Activated naive CD8-positive, alpha-beta T cell treated with anti-CD3 and anti-CD28 coated beads, Interleukin-2, amount 10 ng/mL, durations not matched to agents 7 days and 5 days (primary cell): ENCODE measurements at regions not wholly inside any gene's neighbourhood (a gene's known extent, or its start where the extent isn't known, plus 50 kb on each side); places are given as distances from the start of the nearest gene placed in this dataset.
A peak's percentile ranks its signal among the peaks of the same experiment; 100 is the strongest.

ENCODE experiments used
- ATAC-seq: fragments of 150-1000 bp; cut with Tn5 transposase; one replicate; pipeline ENCODE4 v1.10.0; 2021; ENCODE audit warnings: low read depth, moderate library complexity
- POLR2A ChIA-PET: fragments of 350-600 bp; sonication (Branson Sonifier 250); formaldehyde crosslinking; loops from one replicate; lab custom pipeline; 2021; ENCODE audit warnings: antibody characterized with exemption; lab: Charles Lee
- DNase-seq: peaks from one replicate; pipeline ENCODE4 v3.0.0; 2021
- H3K27ac Mint-ChIP-seq: one replicate; pipeline ENCODE4 v1.8.0; 2022; ENCODE audit warnings: mild to moderate bottlenecking, mixed read lengths
- H3K27me3 Mint-ChIP-seq: one replicate; pipeline ENCODE4 v1.8.0; 2022; ENCODE audit warnings: mild to moderate bottlenecking, moderate library complexity, mixed read lengths
- H3K36me3 Mint-ChIP-seq: one replicate; pipeline ENCODE4 v1.8.0; 2021; ENCODE audit warnings: mild to moderate bottlenecking, mixed read lengths
- H3K4me1 Mint-ChIP-seq: one replicate; pipeline ENCODE4 v1.8.0; 2021; ENCODE audit warnings: mixed read lengths
- H3K4me3 Mint-ChIP-seq: one replicate; pipeline ENCODE4 v1.8.0; 2022; ENCODE audit warnings: mild to moderate bottlenecking, moderate library complexity, mixed read lengths
- H3K9me3 Mint-ChIP-seq: one replicate; pipeline ENCODE4 v1.8.0; 2021; ENCODE audit warnings: mixed read lengths

DNA sequence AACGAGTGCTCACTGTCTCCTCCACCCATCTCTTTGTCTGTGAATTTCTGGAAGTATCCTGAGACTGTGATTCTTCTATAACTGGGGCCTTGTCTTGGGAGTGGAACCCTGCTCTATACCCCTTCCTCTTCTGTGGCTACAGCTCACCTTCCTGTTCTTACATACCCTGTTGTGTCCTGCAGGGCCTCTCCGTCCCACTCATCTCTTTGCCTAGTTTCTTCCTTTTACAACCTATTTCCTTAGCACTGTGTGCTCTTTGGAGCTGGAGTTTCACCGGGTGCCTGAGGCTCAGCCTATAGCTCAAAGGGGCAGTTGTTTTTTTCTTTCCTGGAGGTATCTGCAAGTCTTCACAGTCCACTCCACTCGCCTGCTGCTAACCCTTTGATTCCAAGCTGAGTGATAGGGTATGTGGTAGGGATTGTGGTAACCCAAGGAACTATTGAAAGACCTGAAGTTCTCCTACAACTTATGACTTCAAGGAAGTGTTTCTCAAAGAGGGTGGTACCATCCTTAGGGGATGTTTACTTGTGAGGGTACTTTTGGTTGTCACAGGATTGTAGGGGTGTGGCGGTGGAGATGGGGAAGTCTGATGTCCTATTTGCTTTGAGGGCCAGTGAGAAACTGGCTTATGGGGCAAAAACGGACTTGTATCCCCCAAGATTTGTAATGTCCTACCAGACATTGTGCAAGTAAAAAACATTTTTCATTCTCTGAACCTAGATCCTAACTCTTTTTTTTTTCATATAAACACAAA is 66.6 kb upstream of the ARL8B start:
- Mint-ChIP-seq H3K36me3 (no peaks in the 10 kb centered on the region), H3K27ac (peak overlapping the region; percentile 78), H3K9me3 (no peaks in the 10 kb centered on the region), H3K27me3 (no peaks in the 10 kb centered on the region), H3K4me1 (peaks cover 62% of the 10 kb centered on the region), H3K4me3 (peak overlapping the region; percentile 11)
- ATAC-seq (peak; percentile 17), DNase-seq (peak; percentile 42)
- POLR2A ChIA-PET: interaction anchor here (1.3 to 1.5 kb wide), 5 partner anchors 71 to 344 kb away, joined by 5 to 7 read pairs (median 5); partner anchors contain the start of gene BHLHE40

DNA sequence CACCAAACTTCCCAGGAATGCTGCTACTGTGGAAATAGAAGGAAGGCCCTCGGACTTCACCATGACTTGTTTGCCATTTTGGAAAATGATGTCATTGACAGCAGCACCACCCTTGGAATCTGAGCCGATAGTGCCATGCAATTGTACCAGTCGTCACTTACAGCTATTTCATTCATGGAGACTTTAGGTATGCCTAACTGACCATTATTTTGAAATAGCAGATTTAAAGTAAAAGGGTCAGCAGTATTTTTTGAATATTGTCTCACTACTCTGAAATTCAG is 66.0 kb upstream of the ARL8B start:
- H3K9me3 Mint-ChIP-seq: no peaks in the 10 kb centered on the region
- H3K4me1 Mint-ChIP-seq: peaks cover 58% of the 10 kb centered on the region
- peak overlapping the region; percentile 78 for H3K27ac Mint-ChIP-seq
- no peak for DNase-seq
- ATAC-seq: no peak
- no peaks in the 10 kb centered on the region for H3K27me3 Mint-ChIP-seq
- POLR2A ChIA-PET: interaction anchor here (0.6 to 1.5 kb wide), 7 partner anchors 17 to 344 kb away, joined by 3 to 7 read pairs (median 5); partner anchors contain the start of gene BHLHE40
- no peak overlapping the region for H3K4me3 Mint-ChIP-seq
- no peaks in the 10 kb centered on the region for H3K36me3 Mint-ChIP-seq

DNA sequence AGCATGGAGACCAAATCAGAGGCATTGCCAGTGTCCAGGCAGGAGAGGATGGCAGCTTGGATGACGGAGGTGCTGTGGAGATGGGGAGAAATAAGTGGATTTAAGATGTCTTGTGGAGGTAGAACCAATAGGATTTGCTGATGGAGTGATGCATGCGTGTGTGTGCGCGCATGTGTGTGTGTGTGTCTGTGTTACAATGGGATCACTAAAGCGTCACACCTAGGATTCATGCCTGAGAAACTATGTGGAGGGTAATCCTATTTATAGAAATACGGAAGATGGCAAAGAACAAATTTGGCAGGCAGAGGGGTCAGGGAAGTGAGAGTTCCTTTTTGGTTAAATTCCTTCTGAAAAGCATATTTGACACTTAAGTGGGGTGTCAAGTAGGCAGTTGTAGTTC is 64.8 kb upstream of the ARL8B start:
- Mint-ChIP-seq H3K36me3 (no peaks in the 10 kb centered on the region), H3K27me3 (peaks cover 3% of the 10 kb centered on the region), H3K9me3 (no peaks in the 10 kb centered on the region), H3K27ac (no peak overlapping the region), H3K4me3 (no peak overlapping the region), H3K4me1 (peaks cover 48% of the 10 kb centered on the region)
- no peak for ATAC-seq
- no peak for DNase-seq
- POLR2A ChIA-PET: interaction anchor here (0.7 to 2.0 kb wide), 8 partner anchors 60 to 346 kb away, joined by 3 to 8 read pairs (median 4); partner anchors contain the start of gene BHLHE40

DNA sequence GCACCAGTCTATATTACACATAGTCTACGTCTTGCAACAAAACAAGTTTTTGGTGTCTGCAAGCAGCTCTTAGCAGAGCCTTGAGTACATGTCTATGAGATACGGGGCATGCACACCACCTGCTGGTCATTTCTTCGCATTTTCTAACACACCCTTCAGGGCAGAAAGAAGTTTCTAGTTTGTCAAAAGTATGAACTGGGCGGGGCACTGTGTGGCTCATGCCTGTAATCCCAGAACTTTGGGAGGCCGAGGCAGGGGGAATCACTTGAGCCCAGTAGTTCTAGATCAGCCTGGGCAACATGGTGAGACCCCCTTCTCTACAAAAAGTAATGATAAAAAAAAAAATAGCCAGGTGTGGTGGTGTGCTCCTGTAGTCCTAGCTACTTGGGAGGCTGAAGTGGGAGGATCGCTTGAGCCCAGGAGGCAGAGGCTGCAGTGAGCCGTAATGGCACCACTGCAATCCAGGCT is 64.2 kb upstream of the ARL8B start:
- Mint-ChIP-seq H3K27ac (no peak overlapping the region), H3K27me3 (peaks cover 3% of the 10 kb centered on the region), H3K36me3 (no peaks in the 10 kb centered on the region), H3K9me3 (no peaks in the 10 kb centered on the region), H3K4me1 (peaks cover 43% of the 10 kb centered on the region), H3K4me3 (no peak overlapping the region)
- POLR2A ChIA-PET: interaction anchor here (0.7 to 2.0 kb wide), 7 partner anchors 61 to 346 kb away, joined by 3 to 8 read pairs (median 4); partner anchors contain the start of gene BHLHE40
- ATAC-seq: peak; percentile 95
- peak; percentile 63 for DNase-seq

DNA sequence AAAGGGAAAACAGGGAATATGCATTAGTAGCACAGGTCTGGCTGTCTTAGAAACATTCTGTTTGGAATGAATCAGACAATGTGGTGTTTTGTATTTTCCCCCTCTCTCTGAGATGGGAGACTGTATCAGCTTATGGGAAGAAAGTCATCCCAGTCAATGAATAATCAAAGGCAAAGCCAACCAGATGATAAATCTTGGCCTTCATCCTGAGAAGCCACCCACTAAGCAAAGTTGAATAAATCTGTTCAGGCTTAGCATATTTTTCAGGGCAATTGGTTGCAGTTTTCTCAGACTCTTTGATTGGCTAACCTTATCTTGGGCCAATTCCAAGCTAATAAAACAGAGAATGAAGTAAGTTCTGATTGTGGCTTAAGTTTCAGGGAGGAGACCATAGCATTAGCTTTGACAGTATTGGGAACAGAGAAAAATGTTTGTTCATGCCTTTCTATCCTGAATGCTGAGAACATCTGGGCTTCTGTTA is 63.6 kb upstream of the ARL8B start:
- no peaks in the 10 kb centered on the region for H3K9me3 Mint-ChIP-seq
- peaks cover 5% of the 10 kb centered on the region for H3K27me3 Mint-ChIP-seq
- POLR2A ChIA-PET: interaction anchor here (1.5 to 2.0 kb wide), 5 partner anchors 76 to 347 kb away, joined by 3 to 8 read pairs (median 6); partner anchors contain the start of gene BHLHE40
- peaks cover 39% of the 10 kb centered on the region for H3K4me1 Mint-ChIP-seq
- no peak overlapping the region for H3K4me3 Mint-ChIP-seq
- no peak overlapping the region for H3K27ac Mint-ChIP-seq
- DNase-seq (no peak), ATAC-seq (no peak)
- H3K36me3 Mint-ChIP-seq: no peaks in the 10 kb centered on the region

DNA sequence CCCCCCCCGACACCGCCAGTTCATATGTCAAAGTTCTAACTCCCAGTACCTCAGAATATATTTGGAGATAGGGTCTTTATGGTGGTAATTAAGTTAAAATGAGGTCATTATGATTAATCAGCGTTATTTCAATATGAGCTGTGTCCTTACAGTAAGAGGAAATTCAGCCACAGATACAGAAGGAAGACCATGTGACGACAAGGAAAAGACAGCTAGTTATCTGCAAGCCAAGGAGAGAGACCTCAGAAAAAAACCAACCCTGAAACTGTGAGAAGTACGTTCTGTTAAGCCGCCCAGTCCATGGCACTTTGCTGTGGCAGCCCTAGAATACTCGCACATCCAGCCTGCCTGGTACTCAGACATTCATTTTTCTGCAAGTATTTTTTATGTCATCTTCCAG is 62.3 kb upstream of the ARL8B start:
- no peak for DNase-seq
- Mint-ChIP-seq H3K36me3 (no peaks in the 10 kb centered on the region), H3K4me3 (no peak overlapping the region), H3K9me3 (no peaks in the 10 kb centered on the region), H3K27ac (no peak overlapping the region), H3K27me3 (peaks cover 9% of the 10 kb centered on the region), H3K4me1 (peaks cover 33% of the 10 kb centered on the region)
- ATAC-seq: no peak
- POLR2A ChIA-PET: no interaction called here

DNA sequence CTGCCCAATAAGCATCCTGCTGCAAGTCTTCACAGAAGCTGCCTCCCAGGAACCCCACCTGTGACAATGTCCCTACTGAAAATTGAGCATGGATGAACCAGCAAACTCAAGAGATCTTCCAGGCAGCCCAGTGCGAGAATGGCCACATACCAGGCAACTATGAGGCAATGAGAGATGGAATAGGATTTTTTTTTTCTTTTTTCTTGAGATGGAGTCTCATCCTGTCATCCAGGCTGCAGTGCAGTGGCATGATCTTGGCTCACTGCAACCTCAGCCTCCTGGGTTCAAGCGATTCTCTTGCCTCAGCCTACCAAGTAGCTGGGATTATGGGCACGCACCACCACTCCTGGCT is 60.9 kb upstream of the ARL8B start:
- DNase-seq (no peak), ATAC-seq (no peak)
- POLR2A ChIA-PET: no interaction called here
- no peak overlapping the region for H3K4me3 Mint-ChIP-seq
- H3K9me3 Mint-ChIP-seq: no peaks in the 10 kb centered on the region
- peaks cover 9% of the 10 kb centered on the region for H3K27me3 Mint-ChIP-seq
- H3K27ac Mint-ChIP-seq: no peak overlapping the region
- H3K36me3 Mint-ChIP-seq: no peaks in the 10 kb centered on the region
- peaks cover 22% of the 10 kb centered on the region for H3K4me1 Mint-ChIP-seq

DNA sequence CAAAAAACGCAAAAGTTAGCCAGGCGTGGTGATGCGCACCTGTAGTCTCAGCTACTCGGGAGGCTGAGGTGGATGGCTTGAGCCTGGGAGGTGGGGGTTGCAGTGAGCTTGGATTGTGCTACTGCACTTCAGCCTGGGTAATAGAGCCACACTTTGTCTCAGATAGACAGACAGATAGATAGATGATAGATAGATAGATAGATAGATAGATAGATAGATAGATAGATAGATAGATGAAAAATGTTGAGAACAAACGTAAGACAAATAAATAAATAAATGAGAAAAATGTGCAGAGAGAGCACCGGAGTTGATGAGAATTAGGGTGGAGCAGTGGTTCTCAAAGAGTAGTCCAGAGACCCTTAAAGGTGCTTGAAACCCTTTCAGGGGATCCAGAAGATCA is 58.4 kb upstream of the ARL8B start:
- H3K9me3 Mint-ChIP-seq: no peaks in the 10 kb centered on the region
- DNase-seq: no peak
- ATAC-seq: no peak
- H3K27ac Mint-ChIP-seq: no peak overlapping the region
- no peak overlapping the region for H3K4me3 Mint-ChIP-seq
- H3K27me3 Mint-ChIP-seq: peaks cover 10% of the 10 kb centered on the region
- peaks cover 9% of the 10 kb centered on the region for H3K4me1 Mint-ChIP-seq
- POLR2A ChIA-PET: interaction anchor here (0.7 kb wide), 1 partner anchor 544 kb away, joined by 3 read pairs; no protein-coding TSS in a partner anchor
- no peaks in the 10 kb centered on the region for H3K36me3 Mint-ChIP-seq

DNA sequence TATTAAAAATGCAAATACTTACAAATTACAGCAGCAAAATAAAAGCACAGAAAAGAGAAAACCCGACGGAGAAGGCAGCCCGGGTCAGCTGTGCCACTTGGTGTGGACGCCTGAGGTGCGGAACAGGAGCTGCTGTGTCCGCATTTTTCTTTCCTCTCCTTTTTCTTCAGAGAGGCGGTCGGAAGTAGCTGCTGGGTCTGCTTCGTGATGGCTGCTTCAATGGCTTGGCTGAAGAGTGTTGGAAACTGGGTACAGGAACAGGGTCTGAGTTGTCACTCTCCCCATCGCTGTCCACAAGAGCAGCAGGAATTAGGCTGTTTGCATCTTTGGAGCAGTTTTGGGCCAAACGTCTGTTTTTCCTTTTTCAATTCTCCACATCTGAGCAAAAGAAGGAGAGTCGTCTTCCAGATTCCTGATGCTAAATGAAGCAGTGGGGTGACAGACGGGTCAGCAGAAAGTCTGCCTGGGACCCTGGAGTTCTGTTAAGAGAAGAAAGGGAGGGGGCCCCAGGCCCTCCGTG is 53.5 kb upstream of the ARL8B start:
- no peaks in the 10 kb centered on the region for H3K9me3 Mint-ChIP-seq
- no peak for DNase-seq
- H3K4me3 Mint-ChIP-seq: no peak overlapping the region
- peaks cover 30% of the 10 kb centered on the region for H3K27me3 Mint-ChIP-seq
- H3K4me1 Mint-ChIP-seq: no peaks in the 10 kb centered on the region
- no peaks in the 10 kb centered on the region for H3K36me3 Mint-ChIP-seq
- POLR2A ChIA-PET: no interaction called here
- ATAC-seq: no peak
- H3K27ac Mint-ChIP-seq: no peak overlapping the region

DNA sequence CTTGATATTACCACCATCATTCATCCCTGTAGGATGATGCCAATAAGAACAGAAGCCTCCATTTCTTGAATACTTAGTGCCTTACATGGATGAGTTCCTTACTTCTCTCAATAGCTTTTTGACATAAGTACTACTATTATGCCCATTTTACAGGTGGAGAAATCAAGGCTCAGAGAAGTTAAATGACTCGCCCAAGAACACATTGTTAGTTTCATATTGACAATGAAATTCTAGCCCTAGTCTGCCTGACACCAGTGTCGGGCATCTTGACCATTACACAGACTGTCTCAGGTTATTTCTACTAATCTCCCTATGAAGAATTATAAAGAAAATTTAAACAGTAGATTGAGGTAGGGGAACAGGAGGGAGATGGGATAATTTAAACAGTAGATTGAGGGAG is 52.5 kb upstream of the ARL8B start:
- ATAC-seq: no peak
- Mint-ChIP-seq H3K4me3 (no peak overlapping the region), H3K36me3 (no peaks in the 10 kb centered on the region), H3K27me3 (peaks cover 35% of the 10 kb centered on the region), H3K9me3 (no peaks in the 10 kb centered on the region), H3K4me1 (no peaks in the 10 kb centered on the region), H3K27ac (no peak overlapping the region)
- DNase-seq: no peak
- POLR2A ChIA-PET: no interaction called here

DNA sequence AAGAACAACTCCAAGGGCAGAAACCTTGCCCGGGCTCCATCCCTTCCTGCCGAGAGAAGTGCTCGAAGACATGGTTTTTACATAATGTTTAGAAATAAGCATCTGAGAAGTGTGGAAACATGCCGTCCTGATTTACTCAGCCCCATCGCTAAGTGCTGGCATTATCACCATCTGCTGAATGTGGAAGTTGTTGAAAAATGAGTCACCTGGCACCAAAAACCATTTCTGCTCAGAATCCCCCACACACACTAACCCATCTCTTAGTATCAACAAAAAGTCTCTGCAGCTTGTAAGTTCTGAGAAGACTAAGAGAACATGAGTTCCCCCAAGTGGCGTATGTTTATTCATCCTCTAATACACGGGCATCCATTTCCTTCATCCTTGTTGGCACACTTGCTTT is 51.0 kb upstream of the ARL8B start:
- Mint-ChIP-seq H3K9me3 (no peaks in the 10 kb centered on the region), H3K36me3 (no peaks in the 10 kb centered on the region), H3K4me1 (no peaks in the 10 kb centered on the region), H3K27ac (no peak overlapping the region), H3K4me3 (no peak overlapping the region), H3K27me3 (peaks cover 37% of the 10 kb centered on the region)
- POLR2A ChIA-PET: no interaction called here
- no peak for ATAC-seq
- DNase-seq: no peak

DNA sequence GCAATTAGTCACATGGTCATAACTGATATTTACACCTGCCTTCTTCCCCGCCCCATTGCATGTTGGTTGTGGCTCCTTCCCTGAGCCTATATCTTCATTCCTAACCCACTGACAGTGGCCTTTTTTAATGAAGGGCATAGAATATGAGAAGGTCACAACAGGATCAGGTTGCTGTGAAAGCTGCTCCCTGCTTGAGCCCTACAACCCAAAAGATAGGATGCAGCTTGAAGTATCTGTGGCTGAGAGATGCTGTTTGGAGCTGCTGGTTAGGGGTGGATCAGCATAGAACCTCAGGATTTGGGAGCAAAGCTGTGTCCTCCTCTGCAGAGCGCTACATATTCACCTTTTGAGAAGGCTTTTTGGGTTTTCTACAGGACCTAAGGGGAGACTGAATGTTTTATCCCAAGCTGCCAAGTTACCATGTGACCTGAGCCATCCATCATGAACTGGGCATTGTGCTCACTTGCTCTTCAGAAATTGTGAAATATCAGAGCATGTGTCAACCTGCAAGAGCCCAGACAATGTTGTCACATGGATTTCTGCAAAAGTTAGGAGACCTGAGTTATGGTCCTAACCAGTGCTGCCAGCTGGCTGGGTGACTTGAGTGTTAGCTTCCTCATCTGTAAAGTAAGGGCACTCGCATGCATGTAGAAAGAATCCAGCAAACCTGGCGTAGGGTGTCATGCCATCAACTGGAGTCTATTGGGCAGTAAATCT is 49.8 kb upstream of the ARL8B start:
- Mint-ChIP-seq H3K9me3 (no peaks in the 10 kb centered on the region), H3K27ac (no peak overlapping the region), H3K4me1 (no peaks in the 10 kb centered on the region), H3K27me3 (peaks cover 38% of the 10 kb centered on the region), H3K4me3 (no peak overlapping the region), H3K36me3 (no peaks in the 10 kb centered on the region)
- no peak for ATAC-seq
- POLR2A ChIA-PET: no interaction called here
- no peak for DNase-seq
